Right lobe of liver (tissue), 4 donors: ENCODE measurements at regions not wholly inside any gene's neighbourhood (a gene's known extent, or its start where the extent isn't known, plus 50 kb on each side); places are given as distances from the start of the nearest gene placed in this dataset.

Experiments
- CTCF ChIP-seq, 4 donors: fragments of 200-600 bp in 3 of 4; fragments of 450-650 bp in 1 of 4; IDR thresholded peaks; one replicate each; pipeline versions ENCODE4 v1.5.1 to v1.8.0; 2016 to 2022; ENCODE audit warnings: antibody characterized with exemption in 4 of 4, mild to moderate bottlenecking in 2 of 4
- POLR2A ChIP-seq: fragments of 450-650 bp; IDR thresholded peaks from one replicate; pipeline ENCODE4 v1.6.1; 2017; ENCODE audit warnings: antibody characterized with exemption, mild to moderate bottlenecking
- donor health status: DM: no; HTN: no; CAD: no.
- donor health status: DM: no; HTN: no; CAD: no.
- donor health status: DM: no; HTN: yes; CAD: no.

DNA sequence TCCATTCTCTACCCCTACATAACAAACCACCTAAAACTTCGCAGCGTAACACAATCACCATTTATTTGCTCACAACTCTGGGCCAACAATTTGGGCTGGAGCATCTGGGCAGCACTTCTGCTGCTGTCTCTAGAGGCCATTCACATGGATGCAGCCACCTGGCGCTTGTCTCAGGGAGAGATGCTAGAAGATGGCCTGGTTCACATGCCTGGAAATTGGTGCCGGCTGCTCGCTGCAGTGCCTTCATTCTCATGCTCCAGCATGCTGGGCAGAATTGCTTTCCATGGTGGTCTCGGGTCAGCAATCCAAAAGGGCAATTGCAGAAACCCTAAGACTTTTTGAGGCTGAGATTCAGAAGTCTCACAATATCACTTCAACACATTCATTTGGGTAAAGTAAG, 157.4 kb downstream of the SUCLG1 start:
- TF ChIP-seq CTCF (IDR thresholded peaks at IDR 0.05) = no peak
- TF ChIP-seq POLR2A = no peak
